ENCODE measurements at regions not wholly inside any gene's neighbourhood (a gene's known extent, or its start where the extent isn't known, plus 50 kb on each side); places are given as distances from the start of the nearest gene placed in this dataset.

DNA sequence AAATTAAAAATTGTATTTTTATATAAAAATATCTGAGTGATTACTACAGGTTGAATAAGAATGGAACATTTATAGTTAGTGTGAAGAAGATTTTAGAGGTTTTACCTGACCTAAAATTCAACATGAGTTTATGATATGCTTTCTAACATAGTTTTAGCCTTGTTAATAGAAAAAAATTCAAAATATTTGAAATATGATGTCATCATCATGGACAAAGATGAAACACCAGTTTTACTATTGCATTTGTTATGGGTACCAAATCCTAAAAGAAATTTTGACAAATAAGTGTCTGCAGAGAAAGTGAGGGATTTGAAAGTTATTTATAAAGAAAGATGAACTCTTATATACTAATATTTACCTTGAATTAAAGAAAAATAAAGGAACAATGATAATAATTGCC is 479.7 kb downstream of the TBC1D32 start:
- no peak overlapping the region for H3K9ac ChIP-seq (ENCODE audit: extremely low read depth, insufficient read length, low read length)
- no peaks in the 10 kb centered on the region for H3K27me3 ChIP-seq (ENCODE audit: insufficient read depth, low read length)
- H4K91ac ChIP-seq (ENCODE audit: insufficient read length, low read depth, low read length): no peak overlapping the region
- Mint-ChIP-seq H3K27me3 (ENCODE audit: low read depth) (no peaks in the 10 kb centered on the region), H3K9me3 (no peaks in the 10 kb centered on the region; a peak in 1 of 5 replicates), H3K36me3 (ENCODE audit: insufficient read depth in 1 of 3, low read depth in 3 of 3) (no peaks in the 10 kb centered on the region), H3K4me3 (no peak overlapping the region), H3K4me1 (no peaks in the 10 kb centered on the region), H3K27ac (no peak overlapping the region)
- no peak overlapping the region for H2BK12ac ChIP-seq (ENCODE audit: insufficient read length, low read depth, low read length)
- TF ChIP-seq, protein P1, sequence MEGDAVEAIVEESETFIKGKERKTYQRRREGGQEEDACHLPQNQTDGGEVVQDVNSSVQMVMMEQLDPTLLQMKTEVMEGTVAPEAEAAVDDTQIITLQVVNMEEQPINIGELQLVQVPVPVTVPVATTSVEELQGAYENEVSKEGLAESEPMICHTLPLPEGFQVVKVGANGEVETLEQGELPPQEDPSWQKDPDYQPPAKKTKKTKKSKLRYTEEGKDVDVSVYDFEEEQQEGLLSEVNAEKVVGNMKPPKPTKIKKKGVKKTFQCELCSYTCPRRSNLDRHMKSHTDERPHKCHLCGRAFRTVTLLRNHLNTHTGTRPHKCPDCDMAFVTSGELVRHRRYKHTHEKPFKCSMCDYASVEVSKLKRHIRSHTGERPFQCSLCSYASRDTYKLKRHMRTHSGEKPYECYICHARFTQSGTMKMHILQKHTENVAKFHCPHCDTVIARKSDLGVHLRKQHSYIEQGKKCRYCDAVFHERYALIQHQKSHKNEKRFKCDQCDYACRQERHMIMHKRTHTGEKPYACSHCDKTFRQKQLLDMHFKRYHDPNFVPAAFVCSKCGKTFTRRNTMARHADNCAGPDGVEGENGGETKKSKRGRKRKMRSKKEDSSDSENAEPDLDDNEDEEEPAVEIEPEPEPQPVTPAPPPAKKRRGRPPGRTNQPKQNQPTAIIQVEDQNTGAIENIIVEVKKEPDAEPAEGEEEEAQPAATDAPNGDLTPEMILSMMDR (conservative IDR thresholded peaks at IDR 0.05): no peak
- no peak overlapping the region for H2BK20ac ChIP-seq (ENCODE audit: low read depth, low read length, poor library complexity, severe bottlenecking)
- no peaks in the 10 kb centered on the region for H3K79me2 ChIP-seq (ENCODE audit: insufficient read depth, low read length)
- H2AK5ac ChIP-seq (ENCODE audit: insufficient read length, low read length): no peak overlapping the region
- no peak overlapping the region for H4K5ac ChIP-seq (ENCODE audit: insufficient read length, low read depth, low read length)
- H3K4me1 ChIP-seq (ENCODE audit: insufficient read depth, low read length): no peaks in the 10 kb centered on the region
- H3K4ac ChIP-seq (ENCODE audit: low read depth, low read length): no peak overlapping the region
- H3K18ac ChIP-seq (ENCODE audit: insufficient read length, low read depth, low read length): no peak overlapping the region
- no peak for DNase-seq
- H3K14ac ChIP-seq (ENCODE audit: insufficient read depth, low read length): no peak overlapping the region
- H2AFZ ChIP-seq (ENCODE audit: low read length): no peak overlapping the region
- no peak overlapping the region for H3K23ac ChIP-seq (ENCODE audit: insufficient read length, low read depth, low read length)
- H3T11ph ChIP-seq (ENCODE audit: low read length): no peak overlapping the region
- H3K9me3 ChIP-seq (ENCODE audit: control insufficient read depth, low read depth, low read length): no peaks in the 10 kb centered on the region
- H3K79me1 ChIP-seq (ENCODE audit: insufficient read depth, low read depth, low read length, poor library complexity, severe bottlenecking): no peaks in the 10 kb centered on the region
- no peak overlapping the region for H3K56ac ChIP-seq (ENCODE audit: insufficient read length, low read depth, low read length)
- H4K8ac ChIP-seq (replicated peaks; ENCODE audit: insufficient read length, low read depth, low read length): no peak overlapping the region
- no peak overlapping the region for H2BK120ac ChIP-seq (ENCODE audit: low read depth, low read length, poor library complexity, severe bottlenecking)
- no peaks in the 10 kb centered on the region for H4K20me1 ChIP-seq (ENCODE audit: control insufficient read depth, insufficient read depth, insufficient read length)
- H3K23me2 ChIP-seq (ENCODE audit: insufficient read length, low read depth, low read length, poor library complexity, severe bottlenecking): no peaks in the 10 kb centered on the region
- no peak overlapping the region for H3K27ac ChIP-seq (ENCODE audit: insufficient read length, low read depth, low read length)
- H2BK15ac ChIP-seq (ENCODE audit: low read depth, low read length): no peak overlapping the region
- no peak overlapping the region for H3K4me2 ChIP-seq (ENCODE audit: insufficient read depth, insufficient read length, low read length)
- H2BK5ac ChIP-seq (ENCODE audit: insufficient read length, low read length): no peak overlapping the region

All from H9 (cell line).